ENCODE measurements at regions not wholly inside any gene's neighbourhood (a gene's known extent, or its start where the extent isn't known, plus 50 kb on each side); places are given as distances from the start of the nearest gene placed in this dataset.

- Histone ChIP-seq H3K36me3 (ENCODE audit: control insufficient read depth in 2 of 2, insufficient read depth in 2 of 2, low read length in 1 of 2) (no peaks in the 10 kb centered on the region), H3K4me2 (ENCODE audit: control insufficient read depth, insufficient read depth) (no peak overlapping the region), H3K27me3 (replicated peaks in 1 of 2; ENCODE audit: control insufficient read depth in 2 of 2, insufficient read depth in 2 of 2, low read length in 1 of 2) (peaks cover 0 to 3% of the 10 kb centered on the region in 2 experiments; a peak in 1 of 4 replicates), H3K27ac (ENCODE audit: control insufficient read depth, insufficient read depth) (no peak overlapping the region), H3K4me1 (ENCODE audit: control insufficient read depth, insufficient read depth, low read length) (no peaks in the 10 kb centered on the region), H2AFZ (ENCODE audit: control insufficient read depth, low read depth, low read length) (no peak overlapping the region), H3K9ac (ENCODE audit: control insufficient read depth, insufficient read depth, low read length) (no peak overlapping the region), H3K9me3 (replicated peaks; ENCODE audit: control insufficient read depth, insufficient read depth, low read length) (no peaks in the 10 kb centered on the region), H4K20me1 (ENCODE audit: control insufficient read depth, insufficient read depth) (no peaks in the 10 kb centered on the region), H3K4me3 (no peak overlapping the region), H3K79me2 (ENCODE audit: control insufficient read depth, insufficient read depth, low read length) (no peaks in the 10 kb centered on the region)
- no TSS peak for BruUV-seq (replicated peaks)
- ChIA-PET CTCF (no interaction called here), SMC1A (ENCODE audit: uncharacterized antibody, unreplicated experiment) (no interaction called here), RAD21 (ENCODE audit: unreplicated experiment) (no interaction called here), POLR2A (no interaction called here)
- TF ChIP-seq CEBPB (IDR thresholded peaks at IDR 0.05; ENCODE audit: borderline replicate concordance in 1 of 2, low read depth in 2 of 2, low read length in 2 of 2) (no peak), PKNOX1 (IDR thresholded peaks at IDR 0.05) (no peak), HDAC6 (IDR thresholded peaks at IDR 0.05; ENCODE audit: unreplicated experiment) (no peak), ZNF622 (IDR thresholded peaks at IDR 0.05) (no peak), RELB (IDR thresholded peaks at IDR 0.05; ENCODE audit: low read depth) (no peak), SMC3 (IDR thresholded peaks at IDR 0.05; ENCODE audit: borderline replicate concordance, low read length) (no peak), SUPT20H (IDR thresholded peaks at IDR 0.05; ENCODE audit: borderline replicate concordance, control insufficient read depth, low read depth, low read length) (no peak), IRF3 (IDR thresholded peaks at IDR 0.05) (no peak), MXI1 (IDR thresholded peaks at IDR 0.05; ENCODE audit: low read depth, low read length) (no peak), CREM (IDR thresholded peaks at IDR 0.05; ENCODE audit: low read depth) (no peak), ASH2L (IDR thresholded peaks at IDR 0.05; ENCODE audit: borderline replicate concordance, low read depth) (no peak), MYC (IDR thresholded peaks at IDR 0.05; ENCODE audit: insufficient read depth, insufficient read length, insufficient replicate concordance, low read length, severe bottlenecking) (no peak), POLR2AphosphoS2 (IDR thresholded peaks at IDR 0.05; ENCODE audit: low read depth, low read length) (no peak), CHD4 (IDR thresholded peaks at IDR 0.05) (no peak)
- DNase-seq (ENCODE audit: low read depth, low spot score) (no peak), FAIRE-seq (no peak), ATAC-seq (no peak)
- intact Hi-C loops (cut with micrococcal nuclease; ENCODE audit: unreplicated experiment) (no loop called here), in situ Hi-C loops (cut with MboI) (no loop called here)
Observed at GRCh38 chr2:80778704-80779103, 474.2 kb upstream of the LRRTM1 start.
